ENCODE measurements at regions not wholly inside any gene's neighbourhood (a gene's known extent, or its start where the extent isn't known, plus 50 kb on each side); places are given as distances from the start of the nearest gene placed in this dataset.
A peak's percentile ranks its signal among the peaks of the same experiment; 100 is the strongest.
"Not testable (repeated sequence)": the region's sequence is repeated elsewhere in the genome, so short reads cannot be mapped to it uniquely, and the experiment has no call there.

- DNase-seq, result not testable (repeated sequence)
Measured at GRCh38 chr1:222470252-222470805, 77.6 kb downstream of the HHIPL2 start.

DNA sequence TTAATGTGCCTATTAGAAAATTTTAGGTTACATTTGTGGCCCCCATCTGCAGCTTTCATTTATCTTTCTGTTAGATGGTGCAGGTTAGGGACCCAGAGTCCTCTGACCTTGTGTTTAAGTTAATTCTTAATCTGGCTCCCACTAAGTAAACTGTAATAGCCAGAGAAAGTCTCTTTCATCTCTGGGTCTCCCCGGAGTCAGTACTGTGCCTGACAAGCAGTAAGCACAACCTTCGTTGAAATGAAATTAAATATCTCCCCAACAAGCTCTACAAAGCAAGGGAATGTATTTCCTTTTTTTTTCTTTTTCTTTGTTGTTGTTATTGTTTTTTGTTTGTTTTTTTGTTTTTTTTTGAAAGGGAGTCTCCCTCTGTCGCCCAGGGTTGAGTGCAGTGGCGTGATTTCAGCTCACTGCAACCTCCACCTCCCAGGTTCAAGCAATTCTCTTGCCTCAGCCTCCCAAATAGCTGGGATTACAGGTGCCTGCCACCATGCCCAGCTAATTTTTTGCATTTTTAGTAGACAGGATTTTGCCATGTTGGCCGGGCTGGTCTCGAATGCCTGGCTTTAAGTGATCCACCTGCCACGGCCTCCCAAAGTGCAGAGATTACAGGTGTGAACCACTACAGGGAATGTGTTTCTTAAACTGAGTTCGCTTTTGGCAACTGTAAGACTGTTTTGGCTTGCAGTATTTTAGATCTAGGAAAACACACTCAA, 81.6 kb downstream of the HHIPL2 start:
- DNase-seq, result no peak

GRCh38 chr1:222465211-222466041, 82.5 kb downstream of the HHIPL2 start:
- peak; percentile 61 for DNase-seq

DNA sequence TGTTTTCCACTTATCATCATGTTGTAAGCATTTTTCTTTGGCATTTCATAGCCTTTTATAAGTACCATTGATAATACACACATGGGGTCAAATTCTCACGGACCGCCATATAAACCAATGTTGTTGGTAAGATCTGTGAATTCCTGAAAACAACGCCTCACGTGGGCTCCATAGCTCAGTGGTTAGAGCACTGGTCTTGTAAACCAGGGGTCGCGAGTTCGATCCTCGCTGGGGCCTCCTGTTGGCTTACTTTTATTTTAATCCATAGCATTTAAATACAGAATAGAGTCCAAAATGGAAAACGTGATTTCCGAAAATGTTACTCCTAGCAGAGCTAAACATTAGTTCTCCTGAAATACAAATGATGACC, 83.1 kb downstream of the HHIPL2 start:
- DNase-seq, result no peak

- no peak for DNase-seq
Measured at GRCh38 chr1:222463059-222463730, 84.7 kb downstream of the HHIPL2 start.

GRCh38 chr1:222462601-222463000, 85.3 kb downstream of the HHIPL2 start:
- DNase-seq, result no peak

DNA sequence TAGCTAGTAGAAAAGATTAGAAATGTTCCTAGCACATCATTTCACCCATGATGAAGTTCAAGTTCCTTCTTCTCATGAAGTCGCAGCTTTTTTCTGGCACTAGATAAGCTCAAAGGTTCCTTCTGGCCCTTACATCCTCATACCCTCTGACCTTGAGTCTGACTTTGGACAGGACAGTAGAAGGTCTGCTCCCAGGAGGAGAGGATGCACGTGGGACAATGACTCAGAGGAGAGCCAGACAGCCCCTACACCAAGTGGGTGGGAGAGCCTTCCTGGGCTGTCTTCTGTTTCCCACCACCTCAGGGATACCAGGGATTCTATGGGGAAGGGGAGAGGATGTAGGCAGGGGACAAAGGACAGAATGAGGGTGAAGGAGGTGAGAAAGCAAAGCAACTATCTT, 86.0 kb downstream of the HHIPL2 start:
- no peak for DNase-seq

- DNase-seq, result no peak
Measured at GRCh38 chr1:222459652-222460051, 88.3 kb downstream of the HHIPL2 start.

- no peak for DNase-seq
Measured at GRCh38 chr1:222457513-222457912, 90.4 kb downstream of the HHIPL2 start.

DNA sequence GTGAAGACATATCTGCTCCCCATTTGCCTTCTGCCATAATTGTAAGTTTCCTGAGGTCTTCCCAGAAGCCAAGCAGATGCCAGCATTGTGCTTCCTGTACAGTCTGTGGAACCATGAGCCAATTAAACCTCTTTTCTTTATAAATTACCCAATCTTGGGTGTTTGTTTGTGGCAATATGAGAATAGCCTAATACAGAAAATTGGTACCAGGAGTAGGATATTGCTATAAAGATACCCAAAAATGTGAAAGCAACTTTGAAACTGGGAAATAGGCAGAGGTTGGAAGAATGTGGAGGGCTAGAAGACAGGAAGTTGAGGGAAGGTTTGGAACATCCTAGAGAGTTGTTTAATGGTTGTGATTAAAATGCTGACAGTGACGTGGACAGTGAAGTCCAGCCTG, 90.8 kb downstream of the HHIPL2 start:
- no peak for DNase-seq

- DNase-seq, result peak; percentile 63
Measured at GRCh38 chr1:222455188-222455879, 92.6 kb downstream of the HHIPL2 start.

- no peak for DNase-seq
Measured at GRCh38 chr1:222454782-222455181, 93.1 kb downstream of the HHIPL2 start.

DNA sequence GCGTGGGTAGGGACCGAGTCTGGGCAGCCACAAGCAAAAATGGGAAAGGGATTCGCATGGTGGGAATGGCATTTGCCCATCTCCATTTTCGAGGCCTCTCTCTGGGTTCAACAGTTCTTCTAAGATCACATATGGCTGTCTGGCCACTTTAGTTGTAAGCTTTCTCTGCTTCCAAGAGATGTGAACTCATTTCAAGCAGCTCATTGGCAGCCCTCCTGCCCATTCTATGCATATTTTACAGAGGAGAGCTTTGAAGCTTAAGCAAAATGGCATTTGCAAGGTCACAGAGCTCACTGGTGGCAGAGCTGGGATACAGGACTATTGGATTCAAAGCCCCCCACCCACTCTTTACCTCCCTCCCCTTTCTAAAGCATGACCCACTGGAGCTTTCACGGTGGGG, 93.7 kb downstream of the HHIPL2 start:
- no peak for DNase-seq

GRCh38 chr1:222452031-222452430, 95.9 kb downstream of the HHIPL2 start:
- DNase-seq, result no peak

GRCh38 chr1:222443566-222443965, 104.3 kb downstream of the HHIPL2 start:
- peak; percentile 46 for DNase-seq

DNA sequence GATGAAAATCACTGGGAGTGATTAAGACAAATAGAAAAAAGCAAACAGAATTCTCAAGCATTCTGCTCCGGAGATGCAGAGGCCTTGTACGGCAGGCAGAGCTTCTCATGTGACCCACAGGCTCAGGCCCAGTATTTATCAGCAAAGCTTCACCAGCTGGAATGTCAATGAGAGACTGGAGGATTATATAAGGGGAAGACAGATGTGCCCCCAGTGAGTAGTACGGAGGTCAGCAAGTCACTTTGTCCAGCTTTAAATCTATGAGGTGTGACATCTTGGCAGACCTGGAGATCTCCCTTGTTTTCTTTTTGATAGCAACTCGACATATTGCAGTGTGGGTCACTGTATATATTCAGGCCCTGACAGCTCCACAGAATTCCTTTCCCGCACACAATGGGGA, 106.8 kb downstream of the HHIPL2 start:
- no peak for DNase-seq

GRCh38 chr1:222424826-222425225, 123.1 kb downstream of the HHIPL2 start:
- DNase-seq, result no peak

DNA sequence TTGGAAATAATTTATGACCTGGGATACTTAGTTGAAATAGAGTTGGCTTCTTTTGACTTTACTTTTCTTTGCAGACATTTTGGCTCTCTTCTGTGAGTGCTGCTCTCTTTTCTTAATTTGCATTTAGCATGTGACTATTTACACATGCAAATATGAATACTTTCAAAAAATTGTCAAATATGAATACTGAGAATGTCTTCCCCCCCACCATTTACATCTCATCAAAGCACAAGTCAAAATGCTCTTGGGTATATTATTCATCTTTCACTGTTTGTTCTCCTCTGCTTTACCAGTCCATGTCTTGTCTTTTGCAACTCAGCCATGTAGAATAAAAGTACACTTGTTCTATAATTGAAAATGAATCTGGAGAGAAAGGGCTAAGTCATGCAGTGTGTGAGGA, 126.5 kb downstream of the HHIPL2 start:
- DNase-seq, result peak; percentile 20

- no peak for DNase-seq
Measured at GRCh38 chr1:222420633-222421032, 127.3 kb downstream of the HHIPL2 start.

GRCh38 chr1:222418654-222419053, 129.2 kb downstream of the HHIPL2 start:
- DNase-seq, result no peak

- no peak for DNase-seq
Measured at GRCh38 chr1:222417264-222417663, 130.6 kb downstream of the HHIPL2 start.

GRCh38 chr1:222416001-222416791, 131.7 kb downstream of the HHIPL2 start:
- DNase-seq, result no peak
